GM19467 (cell line): ENCODE measurements at regions not wholly inside any gene's neighbourhood (a gene's known extent, or its start where the extent isn't known, plus 50 kb on each side); places are given as distances from the start of the nearest gene placed in this dataset.

ENCODE experiments used
- ATAC-seq: cut with Tn5 transposase; IDR thresholded peaks from one replicate; pipeline ENCODE4 v1.9.1; 2021; ENCODE audit warnings: mild to moderate bottlenecking, moderate library complexity; ENCODE audit not compliant: unreplicated experiment

- ATAC-seq: no peak
These were observed 452.2 kb downstream of the TUSC7 start for GRCh38 chr3:117161816-117162215.

- ATAC-seq: no peak
These were observed 455.6 kb downstream of the TUSC7 start for GRCh38 chr3:117165176-117165575.

- ATAC-seq: no peak
These were observed 456.0 kb downstream of the TUSC7 start for GRCh38 chr3:117165601-117166051.

GRCh38 chr3:117168896-117169295 lies 459.3 kb downstream of the TUSC7 start:
- no peak for ATAC-seq

- ATAC-seq: no peak
These were observed 460.5 kb downstream of the TUSC7 start for GRCh38 chr3:117170094-117170493.

DNA sequence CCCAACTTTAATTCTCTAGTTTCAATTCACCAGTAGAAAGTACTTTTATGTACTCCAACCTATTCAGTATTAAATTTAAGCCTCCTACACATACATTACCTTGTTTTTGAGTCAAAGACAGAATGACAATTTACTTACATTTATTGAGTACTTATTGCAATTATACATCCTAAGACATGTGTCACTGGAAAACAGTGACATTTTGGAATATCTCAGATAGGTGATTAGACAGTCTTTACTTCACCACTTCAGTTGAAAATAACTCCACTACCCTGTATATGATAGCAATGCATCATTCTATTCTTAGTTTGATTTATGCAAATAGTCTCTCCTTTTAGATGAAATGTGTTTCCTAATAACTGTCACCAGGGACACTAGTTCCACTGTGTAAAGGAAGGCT lies 461.5 kb downstream of the TUSC7 start:
- no peak for ATAC-seq

DNA sequence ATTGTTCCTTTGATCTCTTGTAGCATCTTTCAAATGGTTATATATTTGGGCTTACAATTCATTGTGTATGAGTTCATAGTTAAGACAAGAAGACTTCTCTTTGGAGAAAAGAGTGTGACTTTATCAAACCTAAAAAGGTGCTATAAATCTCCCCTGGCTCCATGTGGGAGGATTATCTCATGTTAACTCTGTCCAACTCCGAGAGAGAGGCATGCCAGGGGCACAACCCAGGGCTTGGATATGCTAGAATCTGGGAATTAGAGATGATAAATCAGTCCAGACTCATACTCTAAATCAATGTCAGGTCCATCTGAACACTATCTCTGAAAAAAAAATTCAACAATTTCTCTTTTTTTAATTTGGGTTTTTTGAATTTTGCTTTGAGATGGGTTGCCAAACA lies 462.8 kb downstream of the TUSC7 start:
- ATAC-seq: no peak

GRCh38 chr3:117181222-117181621 lies 471.6 kb downstream of the TUSC7 start:
- no peak for ATAC-seq

DNA sequence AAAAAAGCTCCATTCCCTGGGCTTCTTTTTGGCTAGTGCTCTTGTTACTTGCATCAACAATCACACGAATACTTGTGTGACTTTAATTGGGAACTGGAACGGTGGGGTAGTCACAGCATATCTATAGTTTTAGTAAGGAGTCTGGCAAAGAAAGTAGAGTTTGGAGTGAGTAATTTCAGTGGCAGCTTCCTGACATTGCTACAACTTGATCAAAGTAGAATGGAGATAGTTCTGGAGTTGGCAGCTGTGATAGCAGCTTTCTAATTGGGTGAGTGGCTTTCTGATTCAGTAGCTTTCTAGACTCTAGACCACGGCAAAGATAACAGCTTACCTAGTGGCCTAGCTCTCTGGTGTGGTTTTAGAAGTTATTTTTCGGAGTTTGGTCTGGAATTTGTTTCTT lies 475.0 kb downstream of the TUSC7 start:
- ATAC-seq: no peak

- ATAC-seq: no peak
These were observed 481.7 kb downstream of the TUSC7 start for GRCh38 chr3:117191245-117191644.

DNA sequence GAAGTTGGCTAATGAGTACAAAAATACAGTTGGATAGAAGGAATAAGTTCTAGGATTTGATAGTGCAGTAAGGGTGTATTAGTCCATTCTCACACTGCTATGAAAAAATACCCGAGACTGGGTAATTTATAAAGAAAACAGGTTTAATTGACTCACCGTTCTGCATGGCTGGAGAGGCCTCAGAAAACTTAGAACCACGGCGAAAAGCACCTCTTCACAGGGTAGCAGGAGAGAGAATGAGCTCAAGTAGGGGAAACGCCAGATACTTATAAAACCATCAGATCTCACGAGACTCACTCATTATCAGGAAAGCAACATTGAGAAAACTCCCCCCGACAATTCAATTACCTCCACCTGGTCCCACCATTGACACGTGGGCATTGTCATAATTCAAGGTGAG lies 483.3 kb downstream of the TUSC7 start:
- ATAC-seq: no peak

DNA sequence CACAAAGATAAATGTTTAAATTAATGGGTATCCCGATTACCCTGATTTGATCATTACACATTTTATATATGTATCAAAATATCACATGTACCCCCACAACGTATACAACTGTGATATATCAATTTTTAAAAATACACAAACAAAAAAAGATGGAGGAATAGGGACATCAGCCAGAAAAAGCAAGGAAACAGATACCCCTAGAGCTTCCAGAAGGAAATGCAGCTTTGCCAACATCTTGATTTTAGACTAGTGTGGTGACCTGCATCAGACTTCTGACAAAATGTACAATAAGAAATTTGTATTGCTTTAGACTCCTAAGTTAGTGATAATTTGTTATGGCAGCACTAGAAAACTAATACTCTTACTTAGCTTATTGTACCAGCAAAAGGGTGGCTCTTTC lies 483.8 kb downstream of the TUSC7 start:
- no peak for ATAC-seq

GRCh38 chr3:117195034-117195433 lies 485.5 kb downstream of the TUSC7 start:
- no peak for ATAC-seq

GRCh38 chr3:117200962-117201361 lies 491.4 kb downstream of the TUSC7 start:
- no peak for ATAC-seq

DNA sequence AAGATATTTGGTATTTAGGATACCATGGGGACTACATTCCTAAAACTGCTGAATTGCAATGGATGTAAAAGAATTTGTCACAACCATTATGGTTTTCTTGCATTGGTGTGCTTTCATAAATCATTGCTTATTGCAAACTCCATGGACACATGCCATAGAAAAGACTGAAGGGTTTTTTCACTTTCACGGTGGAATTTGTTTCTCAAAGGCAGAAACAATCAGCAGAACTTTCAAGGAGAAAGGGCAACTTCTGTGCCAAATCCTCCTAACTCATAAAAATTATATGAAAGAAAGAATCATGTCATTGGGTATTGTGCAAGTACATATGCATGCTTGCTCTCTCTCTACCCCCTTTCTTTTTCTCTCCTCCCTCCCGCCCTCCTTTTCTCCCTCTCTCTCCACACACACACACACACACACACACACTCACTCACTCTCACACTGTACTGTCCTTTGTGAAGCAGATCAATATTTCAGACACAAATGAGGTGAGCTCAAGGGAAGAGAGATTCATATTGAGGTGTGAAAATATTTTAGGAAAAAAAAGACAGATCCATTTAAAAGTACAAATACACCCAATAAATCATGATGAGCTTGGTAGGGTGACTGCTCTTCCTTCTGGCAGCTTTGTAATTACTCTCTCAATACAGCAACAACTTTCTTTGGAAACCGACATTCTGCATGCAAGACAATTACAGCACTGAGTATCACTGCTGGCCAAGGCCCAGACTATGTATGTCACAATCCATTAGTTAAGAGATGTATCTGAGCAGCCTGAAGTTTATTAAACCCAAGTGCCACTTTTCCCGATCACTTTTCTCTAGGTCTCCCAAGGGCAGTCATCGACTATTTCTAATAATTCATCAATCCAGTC lies 492.6 kb downstream of the TUSC7 start:
- ATAC-seq: no peak

GRCh38 chr3:117217355-117217754 lies 507.8 kb downstream of the TUSC7 start:
- no peak for ATAC-seq

DNA sequence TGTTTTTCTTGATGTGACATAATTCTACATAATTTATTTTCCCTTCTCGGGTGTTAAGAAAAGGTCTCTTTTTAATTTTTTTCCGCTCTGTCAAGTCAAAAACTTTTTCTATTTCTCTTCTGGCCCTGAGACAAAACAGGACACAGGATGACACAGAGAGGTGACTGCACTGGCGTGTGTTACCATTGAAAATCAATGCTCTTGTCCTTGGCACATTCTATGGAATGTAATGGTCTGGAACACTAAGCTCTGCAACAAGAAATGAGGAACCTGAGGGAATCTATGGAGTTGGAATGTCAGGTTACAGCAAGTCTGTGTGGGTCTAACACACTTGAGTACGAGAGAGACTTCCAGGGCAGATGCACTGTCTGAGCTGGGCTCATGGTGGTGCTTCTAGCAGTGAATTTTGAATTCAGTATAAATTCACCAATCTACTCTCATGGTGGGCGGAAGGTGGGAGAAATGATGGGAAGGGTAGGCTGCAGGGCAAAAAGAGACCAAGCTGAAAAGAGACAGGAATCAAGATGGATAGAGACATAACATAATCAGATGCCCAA lies 508.3 kb downstream of the TUSC7 start:
- no peak for ATAC-seq

DNA sequence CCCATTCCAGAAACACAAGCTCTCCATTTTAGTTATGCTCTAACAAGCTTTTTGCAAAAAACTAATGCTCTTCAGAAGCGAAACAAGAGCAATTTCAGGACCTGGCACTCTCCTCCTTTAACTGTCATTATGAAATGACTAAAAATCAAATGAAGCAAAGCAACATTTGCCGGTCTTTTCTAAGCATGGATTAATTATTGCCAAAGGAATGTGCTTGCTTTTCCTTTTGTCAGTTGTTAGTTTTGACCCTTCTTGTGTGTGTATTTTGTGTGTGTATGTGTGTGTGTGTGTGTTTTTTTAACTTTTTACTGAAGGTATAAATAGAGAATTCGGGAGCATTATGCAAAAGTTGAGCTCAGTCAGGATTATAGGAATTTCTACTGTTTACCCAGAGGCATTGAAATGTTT lies 509.1 kb downstream of the TUSC7 start:
- no peak for ATAC-seq

DNA sequence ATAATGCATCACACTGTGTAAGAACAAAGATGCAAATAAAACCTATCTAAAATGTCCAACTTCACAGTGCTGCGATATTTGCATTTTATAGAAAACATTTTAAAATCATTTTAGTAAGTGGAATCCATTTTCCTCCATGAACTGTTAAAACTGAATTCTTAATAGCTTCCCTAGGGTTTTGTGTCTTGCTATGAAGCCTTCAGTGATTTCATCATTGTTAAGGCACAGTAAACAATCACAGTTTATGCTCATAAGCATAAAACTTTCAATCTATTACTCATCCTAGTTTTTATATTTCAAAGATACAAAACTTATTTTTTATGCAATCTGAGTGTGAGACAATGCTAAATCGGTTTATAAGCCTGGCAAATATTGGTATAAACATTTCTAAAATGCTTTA lies 509.7 kb downstream of the TUSC7 start:
- no peak for ATAC-seq

DNA sequence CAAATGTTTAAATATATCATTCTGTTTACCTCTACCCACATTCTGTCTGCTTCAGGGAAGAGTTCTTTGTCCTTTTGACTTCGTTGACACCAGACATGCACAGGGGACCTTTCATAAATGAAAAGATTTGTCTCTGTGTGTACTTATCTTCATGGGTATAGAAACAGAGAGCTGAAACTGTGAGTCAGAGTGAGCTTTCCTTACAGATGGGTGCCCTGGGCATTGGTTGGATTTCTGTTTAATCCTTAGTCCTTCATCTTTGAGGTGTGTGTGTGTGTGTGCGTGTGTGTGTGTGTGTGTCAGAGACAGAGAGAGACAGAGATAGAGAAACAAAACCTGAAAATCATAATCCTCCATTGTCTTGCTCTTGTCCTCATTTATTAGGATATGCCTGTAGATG lies 517.4 kb downstream of the TUSC7 start:
- no peak for ATAC-seq

- ATAC-seq: no peak
These were observed 518.9 kb downstream of the TUSC7 start for GRCh38 chr3:117228466-117228865.

- ATAC-seq: no peak
These were observed 521.3 kb downstream of the TUSC7 start for GRCh38 chr3:117230924-117231323.

DNA sequence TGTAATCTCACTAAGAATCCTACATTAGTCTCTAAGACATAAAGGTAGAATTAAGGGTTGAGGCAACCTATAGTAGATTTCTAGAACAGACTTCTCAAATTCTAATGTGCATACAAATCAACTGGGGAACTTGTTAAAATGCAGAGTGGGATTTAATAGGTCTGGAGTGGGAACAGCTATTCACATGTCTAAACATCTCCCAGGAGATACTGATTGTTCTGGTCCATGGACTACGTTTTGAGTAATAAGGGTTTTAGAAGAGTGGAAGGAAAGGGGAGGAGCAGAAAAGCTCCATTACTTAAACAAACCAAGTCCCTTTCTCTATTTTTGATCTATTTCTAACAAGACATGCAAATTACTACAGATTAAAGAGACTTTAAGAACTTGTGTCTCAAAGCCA lies 524.8 kb downstream of the TUSC7 start:
- no peak for ATAC-seq
